K562 (cell line): ENCODE measurements at regions not wholly inside any gene's neighbourhood (a gene's known extent, or its start where the extent isn't known, plus 50 kb on each side); places are given as distances from the start of the nearest gene placed in this dataset.

Source experiments
- ATF1 ChIP-seq, 2 experiments: fragments of 450-650 bp in 1 of 2; IDR thresholded peaks; 2 replicates each; pipeline ENCODE4 v1.6.1; 2016; ENCODE audit warnings: missing compliant biosample characterization in 1 of 2, missing genetic modification characterization in 1 of 2
- BRF1 ChIP-seq: IDR thresholded peaks from 3 replicates; pipeline ENCODE4 v1.6.1; 2011; ENCODE audit warnings: borderline replicate concordance, mild to moderate bottlenecking; ENCODE audit not compliant: insufficient read length; ENCODE audit errors: extremely low read depth
- CHD2 ChIP-seq: IDR thresholded peaks from 2 replicates; pipeline ENCODE4 v1.6.1; 2011; ENCODE audit warnings: low read depth, low read length
- CREB3 ChIP-seq: fragments of 450-650 bp; conservative IDR thresholded peaks from 2 replicates; pipeline ENCODE4 v1.6.1; 2016; ENCODE audit warnings: missing genetic modification characterization, low read depth, mild to moderate bottlenecking, missing compliant biosample characterization, moderate library complexity
- MTA3 ChIP-seq: fragments of 450-650 bp; formaldehyde crosslinking; IDR thresholded peaks from 2 replicates; pipeline ENCODE4 v1.6.1; 2017; ENCODE audit warnings: mild to moderate bottlenecking, borderline replicate concordance
- NBN ChIP-seq: fragments of 450-650 bp; IDR thresholded peaks from 2 replicates; pipeline ENCODE4 v1.6.1; 2016; ENCODE audit warnings: low read depth, mild to moderate bottlenecking
- NELFE ChIP-seq: IDR thresholded peaks from 2 replicates; pipeline ENCODE4 v1.6.1; 2011; ENCODE audit warnings: mild to moderate bottlenecking; ENCODE audit not compliant: insufficient read depth, insufficient read length
- NEUROD1 ChIP-seq: fragments of 150-350 bp; IDR thresholded peaks from 2 replicates; pipeline ENCODE4 v1.6.1; 2014; ENCODE audit warnings: borderline replicate concordance, low read length, low read depth; ENCODE audit not compliant: partially characterized antibody
- NUFIP1 ChIP-seq: fragments of 450-650 bp; IDR thresholded peaks from 2 replicates; pipeline ENCODE4 v1.6.1; 2018; ENCODE audit not compliant: partially characterized antibody
- SMAD3 ChIP-seq: fragments of 450-650 bp; formaldehyde crosslinking; conservative IDR thresholded peaks from 2 replicates; pipeline ENCODE4 v1.4.0; 2020; ENCODE audit warnings: mild to moderate bottlenecking
- SMAD4 ChIP-seq: fragments of 250-450 bp; sonication (Bioruptor Pico); conservative IDR thresholded peaks from 2 replicates; pipeline ENCODE4 v1.8.0; 2021; ENCODE audit warnings: inconsistent platforms, mild to moderate bottlenecking, moderate library complexity
- SMARCA5 ChIP-seq: fragments of 450-650 bp; IDR thresholded peaks from 2 replicates; pipeline ENCODE4 v1.6.1; 2016
- SRF ChIP-seq, 2 experiments: fragments of 250-450, 450-650 bp in 1 of 2; sonication (Bioruptor Pico) in 1 of 2; sonication (generic) in 1 of 2; formaldehyde crosslinking; IDR thresholded peaks; 2 replicates each; pipeline versions ENCODE4 v1.5.0 to v1.5.1; 2020 to 2022; ENCODE audit warnings: mild to moderate bottlenecking in 1 of 2, missing genetic modification reagents in 1 of 2
- SRSF1 ChIP-seq: fragments of 200-400 bp; formaldehyde crosslinking; IDR thresholded peaks from 2 replicates; pipeline ENCODE4 v1.6.1; 2017; ENCODE audit warnings: mild to moderate bottlenecking, low read depth, low read length, moderate library complexity
- TAF9B ChIP-seq: fragments of 450-650 bp; IDR thresholded peaks from 2 replicates; pipeline ENCODE4 v1.6.1; 2018; ENCODE audit warnings: mild to moderate bottlenecking; ENCODE audit not compliant: partially characterized antibody
- TSC22D4 ChIP-seq: fragments of 450-650 bp; IDR thresholded peaks from 2 replicates; pipeline ENCODE4 v1.6.1; 2016; ENCODE audit warnings: missing genetic modification characterization, missing biosample characterization, control low read depth
- ZBED1 ChIP-seq: IDR thresholded peaks from 2 replicates; pipeline ENCODE4 v1.6.1; 2014
- ZBTB1 ChIP-seq: sonication (generic); formaldehyde crosslinking; IDR thresholded peaks from 2 replicates; pipeline ENCODE4 v1.8.1; 2023; ENCODE audit warnings: missing genetic modification reagents, low read depth, mild to moderate bottlenecking, borderline replicate concordance
- ZFP30 ChIP-seq: fragments of 250-450 bp; sonication (Bioruptor Pico); IDR thresholded peaks from 2 replicates; pipeline ENCODE4 v1.8.0; 2022; ENCODE audit warnings: moderate library complexity, mild to moderate bottlenecking, inconsistent platforms, borderline replicate concordance
- ZNF12 ChIP-seq: sonication (generic); formaldehyde crosslinking; IDR thresholded peaks from 2 replicates; pipeline ENCODE4 v1.4.0; 2020; ENCODE audit warnings: mild to moderate bottlenecking, missing genetic modification reagents
- ZNF140 ChIP-seq: fragments of 250-450 bp; sonication (Bioruptor Pico); IDR thresholded peaks from 2 replicates; pipeline ENCODE4 v1.8.0; 2021; ENCODE audit warnings: moderate library complexity, mild to moderate bottlenecking, inconsistent platforms
- ZNF175 ChIP-seq: fragments of 200-800 bp; sonication (Bioruptor generic); IDR thresholded peaks from 2 replicates; pipeline ENCODE4 v1.6.1; 2016; ENCODE audit warnings: low read depth, mild to moderate bottlenecking, missing genetic modification characterization, missing compliant biosample characterization
- ZNF408 ChIP-seq: fragments of 250-450 bp; sonication (Bioruptor Pico); IDR thresholded peaks from 2 replicates; pipeline ENCODE4 v1.4.0; 2020; ENCODE audit warnings: low read depth, mild to moderate bottlenecking, moderate library complexity
- ZZZ3 ChIP-seq: fragments of 450-650 bp; IDR thresholded peaks from 2 replicates; pipeline ENCODE4 v1.6.1; 2016; ENCODE audit warnings: antibody characterized with exemption, mild to moderate bottlenecking, moderate library complexity
- TF ChIP-seq, protein P1 (sequence below): fragments of 250-450 bp; sonication (Bioruptor Pico); IDR thresholded peaks from 2 replicates; pipeline ENCODE4 v1.8.0; 2021; ENCODE audit warnings: borderline replicate concordance, mild to moderate bottlenecking, moderate library complexity; ENCODE audit not compliant: poor library complexity, severe bottlenecking
- TF ChIP-seq, protein P2 (sequence below): IDR thresholded peaks from 3 replicates; pipeline ENCODE4 v1.6.1; 2011; ENCODE audit warnings: borderline replicate concordance, mild to moderate bottlenecking, moderate library complexity; ENCODE audit not compliant: insufficient read length; ENCODE audit errors: extremely low read depth

- TF ChIP-seq CHD2: no peak
- TF ChIP-seq, protein P1, sequence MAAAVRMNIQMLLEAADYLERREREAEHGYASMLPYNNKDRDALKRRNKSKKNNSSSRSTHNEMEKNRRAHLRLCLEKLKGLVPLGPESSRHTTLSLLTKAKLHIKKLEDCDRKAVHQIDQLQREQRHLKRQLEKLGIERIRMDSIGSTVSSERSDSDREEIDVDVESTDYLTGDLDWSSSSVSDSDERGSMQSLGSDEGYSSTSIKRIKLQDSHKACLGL: peak; percentile 79
- TF ChIP-seq ZBTB1 (CRISPR knock-in tag): no peak
- no peak for TF ChIP-seq BRF1
- TF ChIP-seq SMARCA5: no peak
- TF ChIP-seq SMAD3 (CRISPR knock-in tag): peak; percentile 98
- TF ChIP-seq ZZZ3: no peak
- no peak for TF ChIP-seq NELFE
- TF ChIP-seq, protein P2, sequence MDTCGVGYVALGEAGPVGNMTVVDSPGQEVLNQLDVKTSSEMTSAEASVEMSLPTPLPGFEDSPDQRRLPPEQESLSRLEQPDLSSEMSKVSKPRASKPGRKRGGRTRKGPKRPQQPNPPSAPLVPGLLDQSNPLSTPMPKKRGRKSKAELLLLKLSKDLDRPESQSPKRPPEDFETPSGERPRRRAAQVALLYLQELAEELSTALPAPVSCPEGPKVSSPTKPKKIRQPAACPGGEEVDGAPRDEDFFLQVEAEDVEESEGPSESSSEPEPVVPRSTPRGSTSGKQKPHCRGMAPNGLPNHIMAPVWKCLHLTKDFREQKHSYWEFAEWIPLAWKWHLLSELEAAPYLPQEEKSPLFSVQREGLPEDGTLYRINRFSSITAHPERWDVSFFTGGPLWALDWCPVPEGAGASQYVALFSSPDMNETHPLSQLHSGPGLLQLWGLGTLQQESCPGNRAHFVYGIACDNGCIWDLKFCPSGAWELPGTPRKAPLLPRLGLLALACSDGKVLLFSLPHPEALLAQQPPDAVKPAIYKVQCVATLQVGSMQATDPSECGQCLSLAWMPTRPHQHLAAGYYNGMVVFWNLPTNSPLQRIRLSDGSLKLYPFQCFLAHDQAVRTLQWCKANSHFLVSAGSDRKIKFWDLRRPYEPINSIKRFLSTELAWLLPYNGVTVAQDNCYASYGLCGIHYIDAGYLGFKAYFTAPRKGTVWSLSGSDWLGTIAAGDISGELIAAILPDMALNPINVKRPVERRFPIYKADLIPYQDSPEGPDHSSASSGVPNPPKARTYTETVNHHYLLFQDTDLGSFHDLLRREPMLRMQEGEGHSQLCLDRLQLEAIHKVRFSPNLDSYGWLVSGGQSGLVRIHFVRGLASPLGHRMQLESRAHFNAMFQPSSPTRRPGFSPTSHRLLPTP: no peak
- TF ChIP-seq SMAD4 (CRISPR knock-in tag): peak; percentile 99
- TF ChIP-seq ATF1 (CRISPR knock-in tag; IDR thresholded peaks at IDR 0.05): no peak
- TF ChIP-seq ATF1 (tag; IDR thresholded peaks at IDR 0.05): peak; percentile 71
- no peak for TF ChIP-seq ZBED1
- no peak for TF ChIP-seq TSC22D4 (tag)
- TF ChIP-seq SRF (CRISPR knock-in tag; IDR thresholded peaks at IDR 0.05): peak in 1 of 2 experiments; percentile 82; a peak in 1 of 4 replicates
- no peak for TF ChIP-seq TAF9B
- peak; percentile 68 for TF ChIP-seq NUFIP1
- TF ChIP-seq NBN: no peak
- peak; percentile 99 for TF ChIP-seq CREB3 (tag)
- TF ChIP-seq NEUROD1: no peak
- TF ChIP-seq ZNF175 (CRISPR knock-in tag): peak; percentile 97
- TF ChIP-seq MTA3: no peak
- peak; percentile 88 for TF ChIP-seq ZNF140 (CRISPR knock-in tag)
- no peak for TF ChIP-seq ZNF408 (CRISPR knock-in tag)
- 0 out of 2 replicates have a peak, but pooled peaks have one; percentile 56 for TF ChIP-seq ZFP30
- no peak for TF ChIP-seq SRSF1
- no peak for TF ChIP-seq ZNF12
These were observed 224.1 kb upstream of the MYLIP start (continued) for GRCh38 chr6:15904651-15905376.
